K562 (cell line): ENCODE measurements at regions not wholly inside any gene's neighbourhood (a gene's known extent, or its start where the extent isn't known, plus 50 kb on each side); places are given as distances from the start of the nearest gene placed in this dataset.

ENCODE experiments used
- ATAC-seq: fragments of 200-7000 bp; cut with Tn5 transposase; 3 replicates; pipeline ENCODE4 v1.9.1; 2020; ENCODE audit warnings: moderate library complexity
- BruUV-seq: library from RNA; stranded (reverse); fragments of 400-500 nt; replicated peaks from 2 replicates; lab custom pipeline; 2021; lab: Mats Ljungman, UMichigan
- CTCF ChIA-PET: fragments of 300-600 bp; formaldehyde crosslinking; extraction: SDS; loops from one replicate; lab custom pipeline; 2021; ENCODE audit warnings: low intra/inter-chr PET ratio; lab: Yijun Ruan, JAX
- POLR2A ChIA-PET: fragments of 300-600, 350-650 bp; sonication (Branson Sonifier 250); formaldehyde crosslinking; extraction: SDS; loops from one replicate; lab custom pipeline; 2021; ENCODE audit warnings: antibody characterized with exemption, inconsistent platforms; lab: Yijun Ruan, JAX
- DNase-seq, 4 experiments: peaks; one replicate each; pipeline versions ENCODE4 v3.0.0 to v3.0.0-alpha.2; 2011 to 2018; ENCODE audit warnings: low spot score in 3 of 4, mixed read lengths in 3 of 4; ENCODE audit errors: extremely low read depth in 1 of 4
- FAIRE-seq: peaks from 2 replicates; lab custom pipeline; 2011; peaks lifted over from hg19 to GRCh38; lab: Jason Lieb, UNC
- H2AFZ ChIP-seq: 2 replicates; pipeline ENCODE4 v1.6.0; 2011; ENCODE audit warnings: low read depth, low read length, control low read depth, inconsistent platforms
- H3K27ac ChIP-seq: fragments of 200-600 bp; 3 replicates; pipeline ENCODE4 v1.8.0; 2011; ENCODE audit warnings: low read depth, mild to moderate bottlenecking, control low read depth, inconsistent platforms, low read length, moderate library complexity, mixed read lengths; ENCODE audit errors: extremely low read depth
- H3K27me3 ChIP-seq, 2 experiments: fragments of 300-600 bp in 1 of 2; 2 replicates in 1 of 2; 3 replicates in 1 of 2; pipeline versions ENCODE4 v1.6.0 to v1.8.0; 2011; ENCODE audit warnings: inconsistent platforms in 2 of 2, low read length in 2 of 2, mild to moderate bottlenecking in 1 of 2, mixed read lengths in 1 of 2, moderate library complexity in 1 of 2; ENCODE audit not compliant: control insufficient read depth in 2 of 2, insufficient read depth in 2 of 2
- H3K36me3 ChIP-seq: fragments of 300-600 bp; 3 replicates; pipeline ENCODE4 v1.8.0; 2011; ENCODE audit warnings: mild to moderate bottlenecking, low read length, inconsistent platforms; ENCODE audit not compliant: control insufficient read depth, insufficient read depth
- H3K4me1 ChIP-seq, 2 experiments: fragments of 200-600 bp in 1 of 2; replicated peaks in 1 of 2; 2 replicates in 1 of 2; 3 replicates in 1 of 2; pipeline versions ENCODE4 v1.5.1 to v1.8.0; 2011; ENCODE audit warnings: inconsistent platforms in 2 of 2, low read length in 2 of 2, mild to moderate bottlenecking in 1 of 2, mixed read lengths in 1 of 2, moderate library complexity in 1 of 2; ENCODE audit not compliant: control insufficient read depth in 2 of 2, insufficient read depth in 2 of 2
- H3K4me2 ChIP-seq: 2 replicates; pipeline ENCODE4 v1.6.1; 2011; ENCODE audit warnings: low read length, control low read depth, inconsistent platforms, mixed read lengths; ENCODE audit not compliant: insufficient read depth
- H3K4me3 ChIP-seq: fragments of 200-600 bp; sonication (generic), shearing (Covaris generic); 2 replicates; pipeline ENCODE4 v1.5.1; 2016; ENCODE audit warnings: control low read depth, inconsistent platforms
- H3K79me2 ChIP-seq: fragments of 200-600 bp; 3 replicates; pipeline ENCODE4 v1.8.0; 2011; ENCODE audit warnings: low read length, inconsistent platforms; ENCODE audit not compliant: control insufficient read depth, insufficient read depth
- H3K9ac ChIP-seq, 2 experiments: 2 replicates each; pipeline versions ENCODE4 v1.6.0 to v1.6.1; 2011; ENCODE audit warnings: low read depth in 2 of 2, low read length in 2 of 2, control low read depth in 1 of 2, inconsistent platforms in 1 of 2, mild to moderate bottlenecking in 1 of 2, mixed read lengths in 1 of 2; ENCODE audit not compliant: insufficient read depth in 1 of 2
- H3K9me1 ChIP-seq: one replicate; pipeline ENCODE4 v1.6.0; 2011; ENCODE audit warnings: inconsistent platforms, mild to moderate bottlenecking, low read length, moderate library complexity; ENCODE audit not compliant: control insufficient read depth, insufficient read depth
- H3K9me3 ChIP-seq: replicated peaks from 2 replicates; pipeline ENCODE4 v1.5.1; 2011; ENCODE audit warnings: low read depth, low read length, inconsistent platforms; ENCODE audit not compliant: control insufficient read depth, insufficient read depth
- H4K20me1 ChIP-seq: replicated peaks from 2 replicates; pipeline ENCODE4 v1.6.1; 2011; ENCODE audit warnings: low read length, inconsistent platforms, mixed read lengths; ENCODE audit not compliant: control insufficient read depth, insufficient read depth
- COPS2 ChIP-seq: fragments of 450-650 bp; conservative IDR thresholded peaks from 2 replicates; pipeline ENCODE4 v1.6.1; 2016; ENCODE audit warnings: mild to moderate bottlenecking, moderate library complexity
- KHSRP ChIP-seq: fragments of 450-650 bp; IDR thresholded peaks from 2 replicates; pipeline ENCODE4 v1.6.1; 2017
- NFATC3 ChIP-seq: fragments of 450-650 bp; IDR thresholded peaks from 2 replicates; pipeline ENCODE4 v1.6.1; 2017; ENCODE audit warnings: mild to moderate bottlenecking
- ZC3H11A ChIP-seq: IDR thresholded peaks from 2 replicates; pipeline ENCODE4 v1.6.1; 2012; ENCODE audit warnings: low read depth, low read length, improper control_type of control experiment
- ZNF23 ChIP-seq: fragments of 250-450 bp; sonication (Bioruptor Pico); IDR thresholded peaks from 2 replicates; pipeline ENCODE4 v1.4.0; 2020; ENCODE audit warnings: mild to moderate bottlenecking
- WGBS: fragments of 100-300 bp; shearing (Covaris generic); methylation state at CpG from one replicate; pipeline ENCODE4 v1.1.6; 2016; ENCODE audit warnings: low coverage, mixed read lengths; ENCODE audit not compliant: insufficient coverage; ENCODE audit errors: missing lambda C conversion rate; 5-methylcytosine and 5-hydroxymethylcytosine counted together
- in situ Hi-C: fragments of 300-500 bp; cut with MboI; formaldehyde crosslinking; loops from 4 replicates; pipeline ENCODE4 v1.15.0; 2018; ENCODE audit warnings: inconsistent platforms, mixed read lengths
- intact Hi-C: fragments of 100-400 bp; cut with micrococcal nuclease; formaldehyde crosslinking; loops from 2 replicates; pipeline ENCODE4 v1.14.2; 2022
- TF ChIP-seq, protein P1 (sequence below): sonication (generic); formaldehyde crosslinking; IDR thresholded peaks from 2 replicates; pipeline ENCODE4 v1.8.1; 2022; ENCODE audit warnings: missing genetic modification reagents
- TF ChIP-seq, protein P2 (sequence below): sonication (generic); formaldehyde crosslinking; IDR thresholded peaks from 2 replicates; pipeline ENCODE4 v1.4.0; 2020; ENCODE audit warnings: mild to moderate bottlenecking, missing genetic modification reagents

DNA sequence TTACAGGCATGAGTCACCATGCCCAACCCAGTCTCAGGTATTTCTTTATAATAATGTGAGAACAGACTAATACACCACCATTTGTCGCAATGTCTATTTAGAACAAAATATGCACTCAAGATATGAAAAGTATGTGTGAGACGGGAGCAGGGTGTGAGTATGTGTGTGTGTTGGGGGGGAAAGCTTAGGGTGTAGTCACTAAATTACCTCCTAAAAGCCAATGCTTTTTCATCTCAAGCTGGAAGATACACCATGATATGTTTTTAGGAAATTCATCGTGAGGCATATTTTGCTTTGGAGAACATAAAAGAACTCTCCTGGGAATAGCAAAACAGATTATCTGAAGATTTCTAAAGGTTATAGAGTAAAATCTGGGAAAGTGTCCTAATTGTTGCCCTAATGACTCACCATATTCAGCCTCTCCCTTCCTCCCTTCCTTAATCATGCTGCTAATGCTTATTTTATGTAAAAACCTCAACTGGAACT, 262.7 kb downstream of the PDHA2 start:
- intact Hi-C loops = no loop called here
- H3K36me3 ChIP-seq = no peaks in the 10 kb centered on the region
- no peak overlapping the region for H3K4me2 ChIP-seq
- no peak overlapping the region for H3K4me3 ChIP-seq
- no TSS peak for BruUV-seq
- DNase-seq (no peak), FAIRE-seq (no peak), ATAC-seq (no peak)
- POLR2A ChIA-PET = no interaction called here
- no peaks in the 10 kb centered on the region for H3K9me1 ChIP-seq
- H3K9ac ChIP-seq = no peak overlapping the region
- WGBS = 1% methylated on average over 3 of the region's 3 CpGs
- in situ Hi-C loops = no loop called here
- TF ChIP-seq NFATC3 (no peak), COPS2 (no peak), ZNF23 (CRISPR knock-in tag) (no peak), KHSRP (no peak), ZC3H11A (no peak)
- TF ChIP-seq, protein P1, sequence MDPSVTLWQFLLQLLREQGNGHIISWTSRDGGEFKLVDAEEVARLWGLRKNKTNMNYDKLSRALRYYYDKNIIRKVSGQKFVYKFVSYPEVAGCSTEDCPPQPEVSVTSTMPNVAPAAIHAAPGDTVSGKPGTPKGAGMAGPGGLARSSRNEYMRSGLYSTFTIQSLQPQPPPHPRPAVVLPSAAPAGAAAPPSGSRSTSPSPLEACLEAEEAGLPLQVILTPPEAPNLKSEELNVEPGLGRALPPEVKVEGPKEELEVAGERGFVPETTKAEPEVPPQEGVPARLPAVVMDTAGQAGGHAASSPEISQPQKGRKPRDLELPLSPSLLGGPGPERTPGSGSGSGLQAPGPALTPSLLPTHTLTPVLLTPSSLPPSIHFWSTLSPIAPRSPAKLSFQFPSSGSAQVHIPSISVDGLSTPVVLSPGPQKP (CRISPR knock-in tag) = no peak
- TF ChIP-seq, protein P2, sequence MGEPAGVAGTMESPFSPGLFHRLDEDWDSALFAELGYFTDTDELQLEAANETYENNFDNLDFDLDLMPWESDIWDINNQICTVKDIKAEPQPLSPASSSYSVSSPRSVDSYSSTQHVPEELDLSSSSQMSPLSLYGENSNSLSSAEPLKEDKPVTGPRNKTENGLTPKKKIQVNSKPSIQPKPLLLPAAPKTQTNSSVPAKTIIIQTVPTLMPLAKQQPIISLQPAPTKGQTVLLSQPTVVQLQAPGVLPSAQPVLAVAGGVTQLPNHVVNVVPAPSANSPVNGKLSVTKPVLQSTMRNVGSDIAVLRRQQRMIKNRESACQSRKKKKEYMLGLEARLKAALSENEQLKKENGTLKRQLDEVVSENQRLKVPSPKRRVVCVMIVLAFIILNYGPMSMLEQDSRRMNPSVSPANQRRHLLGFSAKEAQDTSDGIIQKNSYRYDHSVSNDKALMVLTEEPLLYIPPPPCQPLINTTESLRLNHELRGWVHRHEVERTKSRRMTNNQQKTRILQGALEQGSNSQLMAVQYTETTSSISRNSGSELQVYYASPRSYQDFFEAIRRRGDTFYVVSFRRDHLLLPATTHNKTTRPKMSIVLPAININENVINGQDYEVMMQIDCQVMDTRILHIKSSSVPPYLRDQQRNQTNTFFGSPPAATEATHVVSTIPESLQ = no peak
- H4K20me1 ChIP-seq = no peaks in the 10 kb centered on the region
- no peaks in the 10 kb centered on the region for H3K4me1 ChIP-seq
- H3K27me3 ChIP-seq = no peaks in the 10 kb centered on the region
- H3K79me2 ChIP-seq = no peaks in the 10 kb centered on the region
- H3K27ac ChIP-seq = no peak overlapping the region
- CTCF ChIA-PET = no interaction called here
- no peaks in the 10 kb centered on the region for H3K9me3 ChIP-seq
- H2AFZ ChIP-seq = no peak overlapping the region
